HCT116 (cell line): ENCODE measurements at regions not wholly inside any gene's neighbourhood (a gene's known extent, or its start where the extent isn't known, plus 50 kb on each side); places are given as distances from the start of the nearest gene placed in this dataset.
"Not testable (repeated sequence)": the region's sequence is repeated elsewhere in the genome, so short reads cannot be mapped to it uniquely, and the experiment has no call there.

Source experiments
- CBX3 ChIP-seq: IDR thresholded peaks from 2 replicates; pipeline ENCODE4 v1.6.1; 2012; ENCODE audit warnings: low read depth
- ZFX ChIP-seq: fragments of 450-650 bp; IDR thresholded peaks from 2 replicates; pipeline ENCODE4 v1.6.1; 2017
- TF ChIP-seq, protein P1 (sequence below), 3 experiments: fragments of 200-600 bp in 1 of 3; sonication (generic) in 1 of 3; IDR thresholded peaks in 2 of 3; conservative IDR thresholded peaks in 1 of 3; 2 replicates each; pipeline ENCODE4 v1.5.1; 2012 to 2017; ENCODE audit warnings: low read depth in 2 of 3, low read length in 2 of 3, antibody characterized with exemption in 1 of 3, borderline replicate concordance in 1 of 3, control low read depth in 1 of 3, mild to moderate bottlenecking in 1 of 3, mixed read lengths in 1 of 3, mixed run types in 1 of 3, moderate library complexity in 1 of 3; ENCODE audit not compliant: insufficient read depth in 1 of 3

DNA sequence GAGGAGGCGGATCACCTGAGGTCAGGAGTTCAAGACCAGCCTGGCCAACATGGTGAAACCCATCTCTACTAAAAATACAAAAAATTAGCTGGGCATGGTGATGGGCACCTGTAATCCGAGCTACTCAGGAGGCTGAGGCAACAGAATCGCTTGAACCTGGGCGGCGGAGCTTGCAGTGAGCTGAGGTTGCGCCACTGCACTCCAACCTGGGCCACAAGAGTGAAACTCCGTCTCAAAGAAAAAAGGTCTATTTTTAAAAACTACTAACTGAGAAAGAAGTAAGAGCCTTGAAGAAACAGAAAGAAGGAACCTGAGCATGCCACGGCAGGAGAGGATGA is 95.7 kb upstream of the DLG1 start:
- TF ChIP-seq, protein P1, sequence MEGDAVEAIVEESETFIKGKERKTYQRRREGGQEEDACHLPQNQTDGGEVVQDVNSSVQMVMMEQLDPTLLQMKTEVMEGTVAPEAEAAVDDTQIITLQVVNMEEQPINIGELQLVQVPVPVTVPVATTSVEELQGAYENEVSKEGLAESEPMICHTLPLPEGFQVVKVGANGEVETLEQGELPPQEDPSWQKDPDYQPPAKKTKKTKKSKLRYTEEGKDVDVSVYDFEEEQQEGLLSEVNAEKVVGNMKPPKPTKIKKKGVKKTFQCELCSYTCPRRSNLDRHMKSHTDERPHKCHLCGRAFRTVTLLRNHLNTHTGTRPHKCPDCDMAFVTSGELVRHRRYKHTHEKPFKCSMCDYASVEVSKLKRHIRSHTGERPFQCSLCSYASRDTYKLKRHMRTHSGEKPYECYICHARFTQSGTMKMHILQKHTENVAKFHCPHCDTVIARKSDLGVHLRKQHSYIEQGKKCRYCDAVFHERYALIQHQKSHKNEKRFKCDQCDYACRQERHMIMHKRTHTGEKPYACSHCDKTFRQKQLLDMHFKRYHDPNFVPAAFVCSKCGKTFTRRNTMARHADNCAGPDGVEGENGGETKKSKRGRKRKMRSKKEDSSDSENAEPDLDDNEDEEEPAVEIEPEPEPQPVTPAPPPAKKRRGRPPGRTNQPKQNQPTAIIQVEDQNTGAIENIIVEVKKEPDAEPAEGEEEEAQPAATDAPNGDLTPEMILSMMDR (IDR thresholded peaks at IDR 0.05 in 2 of 3, conservative IDR thresholded peaks at IDR 0.05 in 1 of 3; ENCODE audit: borderline replicate concordance in 1 of 3, insufficient read depth in 1 of 3, low read depth in 2 of 3, low read length in 2 of 3), result not testable (repeated sequence)
- not testable (repeated sequence) for TF ChIP-seq ZFX, CBX3
